ENCODE measurements at regions not wholly inside any gene's neighbourhood (a gene's known extent, or its start where the extent isn't known, plus 50 kb on each side); places are given as distances from the start of the nearest gene placed in this dataset.

DNA sequence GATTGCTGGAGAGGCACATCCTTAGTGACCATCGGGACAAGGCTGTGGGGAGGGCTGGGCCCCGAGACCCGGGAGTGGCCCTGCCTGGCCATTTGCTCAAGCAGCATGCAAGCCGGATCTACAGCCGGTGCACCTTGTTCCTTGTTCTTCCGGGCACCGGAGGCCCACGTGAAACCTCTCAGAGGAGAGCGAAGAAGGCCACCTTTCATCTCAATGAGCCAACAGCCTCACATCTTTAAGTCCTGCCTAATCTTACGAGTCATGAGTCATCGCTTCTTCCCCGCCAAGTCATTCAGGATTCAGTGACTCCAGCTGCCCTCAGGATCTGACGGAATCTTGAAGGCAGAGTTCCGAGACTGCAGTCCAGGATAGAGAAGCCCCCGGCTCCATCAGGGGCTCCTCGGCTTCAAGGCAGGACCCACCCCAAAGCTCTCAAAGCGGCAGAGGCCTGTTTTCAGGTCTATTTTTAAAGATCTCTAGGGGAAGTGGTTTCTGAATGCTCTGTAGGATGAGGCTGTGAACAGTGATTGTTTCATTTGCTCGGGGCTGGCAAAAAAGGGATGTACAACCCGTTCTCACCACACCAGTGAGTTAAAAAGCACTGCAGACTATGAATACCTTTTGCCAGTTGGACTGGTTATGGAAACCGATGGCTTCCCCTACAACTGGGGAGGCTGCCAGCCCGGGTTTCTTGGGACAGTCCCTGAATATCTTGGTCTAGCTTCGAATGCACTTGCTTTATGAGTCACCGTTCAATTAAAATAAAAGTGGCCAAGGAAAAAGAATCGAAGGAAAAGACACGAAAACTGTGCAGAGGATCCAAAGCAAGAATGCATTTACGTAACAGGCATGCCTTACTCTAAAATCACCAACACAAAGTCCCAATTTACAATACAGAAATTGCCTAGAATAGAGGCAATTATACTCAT is 57.2 kb upstream of the ECHDC3 start (continued):
- TF ChIP-seq ZFP3 (tag by site-specific recombination; IDR thresholded peaks at IDR 0.05; ENCODE audit: low read depth) (no peak), ZNF426 (tag by site-specific recombination; IDR thresholded peaks at IDR 0.05) (no peak), ZNF112 (tag by site-specific recombination; IDR thresholded peaks at IDR 0.05) (no peak), GLIS2 (tag by site-specific recombination; IDR thresholded peaks at IDR 0.05) (no peak), FEZF1 (tag by site-specific recombination; IDR thresholded peaks at IDR 0.05) (no peak), HOXC10 (CRISPR knock-in tag; IDR thresholded peaks at IDR 0.05) (no peak), ZNF223 (tag by site-specific recombination; IDR thresholded peaks at IDR 0.05) (no peak), MEIS1 (CRISPR knock-in tag; IDR thresholded peaks at IDR 0.05; ENCODE audit: borderline replicate concordance) (no peak), ZEB2 (tag by site-specific recombination; IDR thresholded peaks at IDR 0.05) (peak; percentile 67), ZNF510 (tag by site-specific recombination; IDR thresholded peaks at IDR 0.05; ENCODE audit: insufficient replicate concordance) (no peak), ZNF843 (tag by site-specific recombination; IDR thresholded peaks at IDR 0.05) (0 out of 2 replicates have a peak, but pooled peaks have one; percentile 28), ZNF16 (tag by site-specific recombination; IDR thresholded peaks at IDR 0.05; ENCODE audit: low read depth) (no peak), ZNF692 (tag by site-specific recombination; IDR thresholded peaks at IDR 0.05) (peak; percentile 62; the same call in 1 of the 2 replicates), ZBTB48 (tag by site-specific recombination; IDR thresholded peaks at IDR 0.05) (no peak), ZNF302 (tag by site-specific recombination; IDR thresholded peaks at IDR 0.05; ENCODE audit: low read depth) (no peak), ZNF580 (tag by site-specific recombination; IDR thresholded peaks at IDR 0.05) (no peak), IKZF3 (tag by site-specific recombination; IDR thresholded peaks at IDR 0.05) (peak; percentile 76), ZNF785 (tag by site-specific recombination; IDR thresholded peaks at IDR 0.05) (no peak), ZNF792 (tag by site-specific recombination; IDR thresholded peaks at IDR 0.05) (no peak), ZNF558 (tag by site-specific recombination; IDR thresholded peaks at IDR 0.05) (0 out of 2 replicates have a peak, but pooled peaks have one; percentile 21), ZNF157 (tag by site-specific recombination; IDR thresholded peaks at IDR 0.05) (no peak), ZNF707 (tag by site-specific recombination; IDR thresholded peaks at IDR 0.05) (peak; percentile 56; the same call in 1 of the 2 replicates), ZNF423 (tag by site-specific recombination; IDR thresholded peaks at IDR 0.05) (no peak), ZNF791 (tag by site-specific recombination; IDR thresholded peaks at IDR 0.05) (no peak), ZXDB (tag by site-specific recombination; IDR thresholded peaks at IDR 0.05) (peak; percentile 37; the same call in 1 of the 2 replicates), ZNF140 (tag by site-specific recombination; IDR thresholded peaks at IDR 0.05) (no peak), ZNF488 (tag by site-specific recombination; IDR thresholded peaks at IDR 0.05) (no peak), ZNF341 (tag by site-specific recombination; IDR thresholded peaks at IDR 0.05; ENCODE audit: low read depth) (no peak), ZNF521 (tag by site-specific recombination; IDR thresholded peaks at IDR 0.05) (no peak), ZNF596 (tag by site-specific recombination; IDR thresholded peaks at IDR 0.05) (no peak), ZNF677 (tag by site-specific recombination; IDR thresholded peaks at IDR 0.05) (no peak)
- TF ChIP-seq, protein P1, sequence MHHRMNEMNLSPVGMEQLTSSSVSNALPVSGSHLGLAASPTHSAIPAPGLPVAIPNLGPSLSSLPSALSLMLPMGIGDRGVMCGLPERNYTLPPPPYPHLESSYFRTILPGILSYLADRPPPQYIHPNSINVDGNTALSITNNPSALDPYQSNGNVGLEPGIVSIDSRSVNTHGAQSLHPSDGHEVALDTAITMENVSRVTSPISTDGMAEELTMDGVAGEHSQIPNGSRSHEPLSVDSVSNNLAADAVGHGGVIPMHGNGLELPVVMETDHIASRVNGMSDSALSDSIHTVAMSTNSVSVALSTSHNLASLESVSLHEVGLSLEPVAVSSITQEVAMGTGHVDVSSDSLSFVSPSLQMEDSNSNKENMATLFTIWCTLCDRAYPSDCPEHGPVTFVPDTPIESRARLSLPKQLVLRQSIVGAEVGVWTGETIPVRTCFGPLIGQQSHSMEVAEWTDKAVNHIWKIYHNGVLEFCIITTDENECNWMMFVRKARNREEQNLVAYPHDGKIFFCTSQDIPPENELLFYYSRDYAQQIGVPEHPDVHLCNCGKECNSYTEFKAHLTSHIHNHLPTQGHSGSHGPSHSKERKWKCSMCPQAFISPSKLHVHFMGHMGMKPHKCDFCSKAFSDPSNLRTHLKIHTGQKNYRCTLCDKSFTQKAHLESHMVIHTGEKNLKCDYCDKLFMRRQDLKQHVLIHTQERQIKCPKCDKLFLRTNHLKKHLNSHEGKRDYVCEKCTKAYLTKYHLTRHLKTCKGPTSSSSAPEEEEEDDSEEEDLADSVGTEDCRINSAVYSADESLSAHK (tag by site-specific recombination; IDR thresholded peaks at IDR 0.05), result no peak
- TF ChIP-seq, protein P2, sequence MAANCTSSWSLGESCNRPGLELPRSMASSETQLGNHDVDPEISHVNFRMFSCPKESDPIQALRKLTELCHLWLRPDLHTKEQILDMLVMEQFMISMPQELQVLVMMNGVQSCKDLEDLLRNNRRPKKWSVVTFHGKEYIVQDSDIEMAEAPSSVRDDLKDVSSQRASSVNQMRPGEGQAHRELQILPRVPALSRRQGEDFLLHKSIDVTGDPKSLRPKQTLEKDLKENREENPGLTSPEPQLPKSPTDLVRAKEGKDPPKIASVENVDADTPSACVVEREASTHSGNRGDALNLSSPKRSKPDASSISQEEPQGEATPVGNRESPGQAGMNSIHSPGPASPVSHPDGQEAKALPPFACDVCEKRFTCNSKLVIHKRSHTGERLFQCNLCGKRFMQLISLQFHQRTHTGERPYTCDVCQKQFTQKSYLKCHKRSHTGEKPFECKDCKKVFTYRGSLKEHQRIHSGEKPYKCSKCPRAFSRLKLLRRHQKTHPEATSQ (tag by site-specific recombination; IDR thresholded peaks at IDR 0.05), result no peak
- TF ChIP-seq, protein P3, sequence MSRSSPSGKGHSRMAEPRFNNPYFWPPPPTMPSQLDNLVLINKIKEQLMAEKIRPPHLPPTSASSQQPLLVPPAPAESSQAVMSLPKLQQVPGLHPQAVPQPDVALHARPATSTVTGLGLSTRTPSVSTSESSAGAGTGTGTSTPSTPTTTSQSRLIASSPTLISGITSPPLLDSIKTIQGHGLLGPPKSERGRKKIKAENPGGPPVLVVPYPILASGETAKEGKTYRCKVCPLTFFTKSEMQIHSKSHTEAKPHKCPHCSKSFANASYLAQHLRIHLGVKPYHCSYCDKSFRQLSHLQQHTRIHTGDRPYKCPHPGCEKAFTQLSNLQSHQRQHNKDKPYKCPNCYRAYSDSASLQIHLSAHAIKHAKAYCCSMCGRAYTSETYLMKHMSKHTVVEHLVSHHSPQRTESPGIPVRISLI (tag by site-specific recombination; IDR thresholded peaks at IDR 0.05), result no peak

Measured in HEK293 (cell line).